Mesenchymal stem cell (in vitro differentiated cells and primary cell): ENCODE measurements at regions not wholly inside any gene's neighbourhood (a gene's known extent, or its start where the extent isn't known, plus 50 kb on each side); places are given as distances from the start of the nearest gene placed in this dataset.

Experiments
- DNase-seq: peaks from one replicate; pipeline ENCODE4 v3.0.0-alpha.2; 2013
- H2AFZ ChIP-seq: one replicate; pipeline ENCODE4 v1.6.1; 2013; ENCODE audit warnings: low read depth, mild to moderate bottlenecking, control low read depth, inconsistent platforms, low read length, moderate library complexity
- H2AK5ac ChIP-seq: 2 replicates; pipeline ENCODE4 v1.6.1; 2013; ENCODE audit warnings: low read length, moderate library complexity, mild to moderate bottlenecking, inconsistent platforms; ENCODE audit not compliant: severe bottlenecking
- H2BK120ac ChIP-seq: one replicate; pipeline ENCODE4 v1.6.1; 2013; ENCODE audit warnings: low read depth, mild to moderate bottlenecking, inconsistent platforms, low read length, moderate library complexity
- H2BK12ac ChIP-seq, 2 experiments: one replicate each; pipeline ENCODE4 v1.6.1; 2013; ENCODE audit warnings: inconsistent platforms in 2 of 2, low read length in 2 of 2, mild to moderate bottlenecking in 2 of 2, moderate library complexity in 2 of 2, control low read depth in 1 of 2
- H2BK15ac ChIP-seq: one replicate; pipeline ENCODE4 v1.6.1; 2013; ENCODE audit warnings: mild to moderate bottlenecking, low read depth, inconsistent platforms; ENCODE audit not compliant: poor library complexity, severe bottlenecking
- H2BK5ac ChIP-seq: 2 replicates; pipeline ENCODE4 v1.6.1; 2013; ENCODE audit warnings: low read depth, mild to moderate bottlenecking, low read length, control low read depth, inconsistent platforms; ENCODE audit not compliant: poor library complexity, severe bottlenecking
- H3K14ac ChIP-seq, 2 experiments: one replicate each; pipeline ENCODE4 v1.6.1; 2013; ENCODE audit warnings: inconsistent platforms in 2 of 2, low read length in 2 of 2, control low read depth in 1 of 2, mild to moderate bottlenecking in 1 of 2, moderate library complexity in 1 of 2
- H3K18ac ChIP-seq, 2 experiments: one replicate each; pipeline ENCODE4 v1.6.1; 2013; ENCODE audit warnings: inconsistent platforms in 2 of 2, low read length in 2 of 2, control low read depth in 1 of 2, low read depth in 1 of 2, mild to moderate bottlenecking in 1 of 2
- H3K23ac ChIP-seq, 2 experiments: one replicate each; pipeline ENCODE4 v1.6.1; 2013; ENCODE audit warnings: inconsistent platforms in 2 of 2, low read length in 2 of 2, mild to moderate bottlenecking in 2 of 2, moderate library complexity in 2 of 2, control low read depth in 1 of 2
- H3K27ac ChIP-seq: 2 replicates; pipeline ENCODE4 v1.5.1; 2013; ENCODE audit warnings: mild to moderate bottlenecking, moderate library complexity, low read length, control low read depth, inconsistent platforms; ENCODE audit not compliant: poor library complexity, severe bottlenecking
- H3K27me3 ChIP-seq, 2 experiments: 2 replicates each; pipeline versions ENCODE4 v1.6.1 to v1.7.0; 2013; ENCODE audit warnings: low read length in 2 of 2, mild to moderate bottlenecking in 2 of 2, moderate library complexity in 2 of 2, control low read depth in 1 of 2, inconsistent platforms in 1 of 2; ENCODE audit not compliant: control insufficient read depth in 1 of 2, insufficient read depth in 1 of 2
- H3K36me3 ChIP-seq, 2 experiments: 2 replicates each; pipeline versions ENCODE4 v1.6.1 to v1.7.0; 2013; ENCODE audit warnings: low read length in 2 of 2, control low read depth in 1 of 2, inconsistent platforms in 1 of 2, low read depth in 1 of 2, mild to moderate bottlenecking in 1 of 2; ENCODE audit not compliant: insufficient read depth in 2 of 2, control insufficient read depth in 1 of 2
- H3K4ac ChIP-seq, 2 experiments: one replicate each; pipeline ENCODE4 v1.6.1; 2013; ENCODE audit warnings: inconsistent platforms in 2 of 2, low read length in 2 of 2, mild to moderate bottlenecking in 2 of 2, moderate library complexity in 2 of 2, control low read depth in 1 of 2, low read depth in 1 of 2
- H3K4me1 ChIP-seq: 2 replicates; pipeline ENCODE4 v1.6.1; 2013; ENCODE audit warnings: low read depth, low read length, control low read depth; ENCODE audit not compliant: control insufficient read depth, insufficient read depth
- H3K4me2 ChIP-seq: 2 replicates; pipeline ENCODE4 v1.6.1; 2013; ENCODE audit warnings: low read length, mild to moderate bottlenecking, inconsistent platforms; ENCODE audit not compliant: poor library complexity, severe bottlenecking
- H3K4me3 ChIP-seq, 2 experiments: 2 replicates each; pipeline versions ENCODE4 v1.5.1 to v1.7.0; 2013; ENCODE audit warnings: low read length in 2 of 2, mild to moderate bottlenecking in 2 of 2, control low read depth in 1 of 2, low read depth in 1 of 2; ENCODE audit not compliant: insufficient read depth in 1 of 2
- H3K79me1 ChIP-seq: replicated peaks from 2 replicates; pipeline ENCODE4 v1.6.1; 2013; ENCODE audit warnings: mild to moderate bottlenecking, control low read depth, low read length, inconsistent platforms; ENCODE audit not compliant: poor library complexity, severe bottlenecking
- H3K9ac ChIP-seq: 2 replicates; pipeline ENCODE4 v1.7.0; 2013; ENCODE audit warnings: mild to moderate bottlenecking, low read length, moderate library complexity
- H3K9me3 ChIP-seq: 2 replicates; pipeline ENCODE4 v1.7.0; 2013; ENCODE audit warnings: mild to moderate bottlenecking, low read length; ENCODE audit not compliant: control insufficient read depth
- H4K8ac ChIP-seq: one replicate; pipeline ENCODE4 v1.6.1; 2013; ENCODE audit warnings: inconsistent platforms, mild to moderate bottlenecking, low read length, moderate library complexity
- H4K91ac ChIP-seq: one replicate; pipeline ENCODE4 v1.6.1; 2013; ENCODE audit warnings: mild to moderate bottlenecking, low read length, inconsistent platforms
- WGBS: methylation state at CpG from one replicate; pipeline ENCODE4 v1.1.7; 2013; ENCODE audit warnings: mixed read lengths; 5-methylcytosine and 5-hydroxymethylcytosine counted together

GRCh38 chr14:59041308-59041707 lies 147.2 kb upstream of the DAAM1 start:
- no peaks in the 10 kb centered on the region for H3K79me1 ChIP-seq
- H2AK5ac ChIP-seq: no peak overlapping the region
- no peak overlapping the region for H3K4me3 ChIP-seq
- no peak overlapping the region for H3K18ac ChIP-seq
- H3K4ac ChIP-seq: no peak overlapping the region
- H3K27me3 ChIP-seq: no peaks in the 10 kb centered on the region
- no peaks in the 10 kb centered on the region for H3K9me3 ChIP-seq
- H3K14ac ChIP-seq: no peak overlapping the region
- no peaks in the 10 kb centered on the region for H3K4me1 ChIP-seq
- H3K4me2 ChIP-seq: no peak overlapping the region
- H2BK15ac ChIP-seq: no peak overlapping the region
- H2AFZ ChIP-seq: no peak overlapping the region
- no peak overlapping the region for H4K91ac ChIP-seq
- no peaks in the 10 kb centered on the region for H3K36me3 ChIP-seq
- H4K8ac ChIP-seq: no peak overlapping the region
- no peak overlapping the region for H2BK120ac ChIP-seq
- no CpG with 5 or more reads among the region's 3 CpGs for WGBS
- no peak overlapping the region for H2BK5ac ChIP-seq
- no peak overlapping the region for H3K23ac ChIP-seq
- DNase-seq: no peak
- no peak overlapping the region for H3K27ac ChIP-seq
- no peak overlapping the region for H3K9ac ChIP-seq
- no peak overlapping the region for H2BK12ac ChIP-seq

GRCh38 chr14:59044707-59045106 lies 143.8 kb upstream of the DAAM1 start:
- H3K18ac ChIP-seq: peak overlapping the region in 1 of 2 experiments; percentile 12
- H4K8ac ChIP-seq: no peak overlapping the region
- no peak for DNase-seq
- H3K4me1 ChIP-seq: no peaks in the 10 kb centered on the region
- H2BK12ac ChIP-seq: no peak overlapping the region
- H2BK15ac ChIP-seq: no peak overlapping the region
- H4K91ac ChIP-seq: no peak overlapping the region
- H3K9me3 ChIP-seq: no peaks in the 10 kb centered on the region
- H2AK5ac ChIP-seq: no peak overlapping the region
- no peaks in the 10 kb centered on the region for H3K79me1 ChIP-seq
- H3K27me3 ChIP-seq: no peaks in the 10 kb centered on the region
- no peak overlapping the region for H3K4me3 ChIP-seq
- H3K14ac ChIP-seq: no peak overlapping the region
- no peak overlapping the region for H3K27ac ChIP-seq
- WGBS: 97% methylated on average over 5 of the region's 6 CpGs
- no peak overlapping the region for H3K9ac ChIP-seq
- no peak overlapping the region for H3K23ac ChIP-seq
- H3K4me2 ChIP-seq: no peak overlapping the region
- no peak overlapping the region for H2AFZ ChIP-seq
- no peaks in the 10 kb centered on the region for H3K36me3 ChIP-seq
- no peak overlapping the region for H3K4ac ChIP-seq
- no peak overlapping the region for H2BK120ac ChIP-seq
- H2BK5ac ChIP-seq: no peak overlapping the region

DNA sequence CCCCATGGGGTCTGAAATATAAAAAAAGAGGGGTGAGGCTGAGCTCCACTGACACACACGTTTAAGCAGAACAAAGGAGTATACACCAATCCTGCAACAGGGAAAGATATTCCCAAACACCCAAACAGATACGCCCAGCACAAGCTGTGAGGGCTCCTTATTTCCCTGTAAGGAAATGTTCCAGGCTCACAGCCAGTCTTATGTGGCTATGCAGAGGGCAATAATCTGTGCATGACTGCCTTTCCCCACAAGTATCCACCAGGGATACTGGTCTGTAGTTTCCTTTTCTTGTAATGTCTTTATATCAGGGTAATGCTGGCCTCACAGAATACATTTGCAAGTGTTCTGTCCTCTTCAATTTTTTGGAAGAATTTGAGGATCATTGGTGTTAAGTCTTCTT lies 141.7 kb upstream of the DAAM1 start:
- no peaks in the 10 kb centered on the region for H3K9me3 ChIP-seq
- H2AFZ ChIP-seq: no peak overlapping the region
- H2AK5ac ChIP-seq: no peak overlapping the region
- no peak overlapping the region for H2BK120ac ChIP-seq
- H4K8ac ChIP-seq: no peak overlapping the region
- no peaks in the 10 kb centered on the region for H3K79me1 ChIP-seq
- H3K4me1 ChIP-seq: no peaks in the 10 kb centered on the region
- 83% methylated on average over 2 of the region's 2 CpGs for whole genome bisulfite sequencing
- no peak overlapping the region for H2BK5ac ChIP-seq
- H3K4ac ChIP-seq: no peak overlapping the region
- H3K27me3 ChIP-seq: peaks cover 0 to 4% of the 10 kb centered on the region in 2 experiments
- no peak overlapping the region for H3K4me3 ChIP-seq
- H3K23ac ChIP-seq: no peak overlapping the region
- no peak for DNase-seq
- no peak overlapping the region for H2BK12ac ChIP-seq
- no peak overlapping the region for H3K27ac ChIP-seq
- no peak overlapping the region for H3K9ac ChIP-seq
- no peak overlapping the region for H2BK15ac ChIP-seq
- H4K91ac ChIP-seq: no peak overlapping the region
- H3K4me2 ChIP-seq: no peak overlapping the region
- H3K36me3 ChIP-seq: no peaks in the 10 kb centered on the region
- H3K18ac ChIP-seq: no peak overlapping the region
- no peak overlapping the region for H3K14ac ChIP-seq

DNA sequence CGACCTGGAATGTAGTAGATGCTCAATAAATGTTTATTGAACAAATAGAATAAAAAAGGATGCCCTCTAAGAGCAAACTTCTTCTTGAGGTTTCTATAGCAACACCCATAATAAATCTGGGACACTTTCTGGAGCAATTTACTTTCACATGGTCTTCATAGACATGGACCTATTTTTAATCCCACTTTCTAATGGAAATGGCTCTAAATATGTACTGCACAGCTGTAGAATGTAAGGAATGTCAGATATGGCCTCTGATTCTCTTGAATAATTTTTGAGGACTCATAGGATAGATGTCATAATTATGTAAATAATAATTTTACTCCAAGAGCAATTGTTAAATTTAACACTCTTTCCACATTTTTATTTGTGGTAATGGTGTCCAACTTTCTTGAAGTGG lies 133.5 kb upstream of the DAAM1 start:
- Histone ChIP-seq H2BK15ac (no peak overlapping the region), H3K27me3 (peaks cover 0 to 4% of the 10 kb centered on the region in 2 experiments), H3K36me3 (no peaks in the 10 kb centered on the region), H4K91ac (no peak overlapping the region), H2BK120ac (no peak overlapping the region), H3K14ac (no peak overlapping the region), H3K4ac (no peak overlapping the region), H3K23ac (no peak overlapping the region), H3K27ac (no peak overlapping the region), H3K9me3 (no peaks in the 10 kb centered on the region), H3K4me3 (no peak overlapping the region), H3K79me1 (no peaks in the 10 kb centered on the region), H3K4me1 (no peaks in the 10 kb centered on the region), H3K9ac (no peak overlapping the region), H2BK12ac (no peak overlapping the region), H3K18ac (no peak overlapping the region), H2BK5ac (no peak overlapping the region), H3K4me2 (no peak overlapping the region), H2AFZ (no peak overlapping the region), H2AK5ac (no peak overlapping the region), H4K8ac (no peak overlapping the region)
- no peak for DNase-seq
- WGBS: no CpG with 5 or more reads among the region's 1 CpG
